ENCODE measurements at regions not wholly inside any gene's neighbourhood (a gene's known extent, or its start where the extent isn't known, plus 50 kb on each side); places are given as distances from the start of the nearest gene placed in this dataset.

DNA sequence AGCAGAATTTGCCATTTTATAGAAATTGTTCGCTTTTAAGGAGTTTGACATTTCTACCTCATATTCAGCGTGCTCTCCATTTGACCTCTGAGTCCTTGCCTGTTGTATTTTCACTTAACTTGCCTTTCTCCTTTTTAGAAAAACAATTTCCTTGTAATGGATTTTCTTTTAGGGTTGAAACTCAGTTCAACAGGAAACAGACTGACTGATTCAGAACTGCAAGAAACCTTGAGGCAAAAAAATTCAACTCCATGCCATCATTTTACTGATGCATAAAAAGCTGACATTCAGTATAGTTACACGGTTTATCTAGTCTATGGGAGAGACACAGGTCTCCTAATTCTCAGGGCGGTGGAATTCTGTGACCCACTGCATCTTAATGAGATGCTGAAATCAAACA lies 59.8 kb downstream of the MRPS30 start:
- DNase-seq: no peak

DNA sequence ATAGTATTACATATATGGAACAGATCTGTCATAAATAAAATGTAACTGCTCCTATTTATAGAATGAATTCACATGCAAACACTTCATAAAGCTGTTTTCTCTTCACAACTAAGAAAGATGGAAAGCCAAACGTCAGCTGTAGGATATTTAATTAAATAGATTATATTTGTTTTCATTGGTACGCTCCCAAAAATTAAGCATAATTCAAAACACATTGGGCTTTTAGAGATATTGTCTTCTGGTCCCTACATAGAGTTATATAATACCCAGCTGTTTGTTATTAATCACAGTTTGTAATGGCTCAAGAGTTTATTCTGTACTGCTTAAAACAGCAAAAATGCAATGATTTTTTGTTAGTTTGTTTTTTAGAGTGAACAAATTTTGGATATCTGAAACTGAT lies 61.2 kb downstream of the MRPS30 start:
- no peak for DNase-seq

GRCh38 chr5:44870430-44870829 lies 61.7 kb downstream of the MRPS30 start:
- no peak for DNase-seq

- no peak for DNase-seq
Measured at GRCh38 chr5:44871401-44871800, 62.7 kb downstream of the MRPS30 start.

- no peak for DNase-seq
Measured at GRCh38 chr5:44875661-44876605, 67.2 kb downstream of the MRPS30 start.

GRCh38 chr5:44881266-44881665 lies 72.5 kb downstream of the MRPS30 start:
- no peak for DNase-seq

GRCh38 chr5:44884036-44884435 lies 75.3 kb downstream of the MRPS30 start:
- no peak for DNase-seq

- no peak for DNase-seq
Measured at GRCh38 chr5:44885903-44886302, 77.2 kb downstream of the MRPS30 start.

DNA sequence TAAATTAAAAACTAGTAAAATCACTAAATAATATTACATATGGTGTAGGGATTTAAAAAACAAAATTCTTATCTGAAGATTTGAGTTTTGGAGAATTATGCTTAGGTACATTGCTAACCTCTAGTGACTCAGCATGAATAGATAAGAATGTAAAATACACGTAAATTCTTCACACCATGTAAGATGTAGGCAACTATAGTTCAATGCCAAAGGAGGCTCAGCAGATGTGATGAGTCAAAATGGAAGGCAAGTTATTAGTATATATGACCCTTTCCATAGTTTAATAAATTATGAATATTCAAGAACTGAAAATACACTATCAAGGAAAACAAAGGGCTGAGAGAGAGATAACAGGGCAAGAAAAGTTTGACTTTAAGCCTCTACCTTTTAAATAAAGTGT lies 79.0 kb downstream of the MRPS30 start:
- DNase-seq: no peak

DNA sequence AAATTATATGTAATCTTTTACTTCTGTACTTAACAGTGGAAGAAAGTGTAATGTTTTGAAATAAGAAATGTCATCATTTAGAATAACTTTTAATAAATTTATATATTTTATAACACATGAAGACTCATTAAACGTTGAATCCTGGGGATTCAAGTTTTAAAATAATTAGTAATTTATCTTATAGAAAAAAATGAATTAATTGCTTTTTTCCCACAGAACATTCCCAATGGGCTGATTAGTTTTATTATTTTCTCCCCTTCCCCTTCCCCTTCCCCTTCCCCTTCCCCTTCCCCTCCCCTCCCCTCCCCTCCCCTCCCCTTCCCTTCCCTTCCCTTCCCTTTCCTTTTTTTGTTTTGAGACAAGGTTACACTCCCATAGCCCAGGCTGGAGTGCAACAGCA lies 79.7 kb downstream of the MRPS30 start:
- DNase-seq: no peak

DNA sequence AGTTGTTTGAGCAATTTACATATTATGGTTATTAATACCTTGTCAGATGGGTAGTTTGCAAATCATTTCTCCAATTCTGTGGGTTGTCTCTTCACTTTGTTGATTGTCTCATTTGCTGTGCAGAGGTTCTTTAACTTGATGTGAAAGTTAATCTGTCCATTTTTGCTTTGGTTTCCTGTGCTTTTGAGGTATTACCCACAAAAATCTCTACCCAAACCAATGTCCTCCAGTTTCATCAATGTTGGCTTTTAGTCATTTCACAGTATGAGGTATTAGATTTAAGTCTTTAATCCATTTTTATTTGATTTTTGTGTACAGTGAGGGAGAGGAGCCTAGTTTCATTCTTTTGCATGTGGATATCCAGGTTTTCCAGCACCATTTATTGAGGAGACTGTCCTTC lies 82.4 kb downstream of the MRPS30 start:
- no peak for DNase-seq

DNA sequence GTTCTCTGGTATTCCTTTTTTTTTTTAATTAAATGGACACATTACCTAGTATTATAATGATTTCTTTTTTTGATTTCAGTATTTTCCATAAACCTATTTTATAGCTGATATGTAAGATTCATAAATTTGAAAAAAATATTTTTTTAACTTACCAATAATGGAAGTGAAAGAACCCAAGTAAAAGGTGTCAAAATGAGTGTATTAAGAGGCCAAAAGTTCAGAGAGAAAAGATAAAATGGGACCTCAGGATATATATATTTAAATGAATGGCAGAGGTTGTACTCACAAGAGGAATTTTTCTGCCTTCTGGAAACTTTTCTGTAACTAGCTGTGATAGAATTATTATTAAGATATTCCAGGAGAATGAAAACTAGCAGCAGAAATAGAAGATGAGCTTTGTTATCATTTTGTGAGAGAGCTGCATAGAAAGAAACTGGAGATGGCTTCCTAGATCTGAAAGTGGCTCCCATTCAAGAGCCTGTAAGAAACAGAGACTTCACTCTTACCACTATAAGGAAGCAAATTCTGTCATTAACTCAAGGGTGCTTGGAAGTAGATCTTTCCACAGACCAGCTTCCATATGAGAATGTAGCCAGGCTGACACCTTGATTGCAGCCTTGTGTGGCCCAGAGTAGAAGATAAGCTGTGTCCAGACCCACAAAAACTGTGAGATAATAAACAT lies 91.7 kb downstream of the MRPS30 start:
- no peak for DNase-seq

DNA sequence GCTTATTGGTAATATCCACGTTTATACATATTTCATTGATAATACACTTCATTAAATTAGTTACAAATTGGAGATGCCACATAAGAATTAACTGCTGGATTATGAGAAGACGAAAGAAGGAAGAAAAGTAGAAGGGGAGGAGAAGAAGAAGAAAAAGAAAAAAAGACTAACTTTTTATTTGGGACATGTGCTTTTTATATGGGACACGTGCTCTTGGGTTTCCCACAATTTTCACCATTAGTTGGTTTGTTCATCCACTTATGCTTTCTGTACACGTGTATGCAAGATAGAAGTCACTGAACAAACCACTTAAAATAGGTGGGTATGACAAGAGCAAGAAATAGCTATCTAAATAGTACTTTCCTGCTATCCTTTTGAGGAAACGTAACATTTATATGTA lies 98.6 kb downstream of the MRPS30 start:
- no peak for DNase-seq

DNA sequence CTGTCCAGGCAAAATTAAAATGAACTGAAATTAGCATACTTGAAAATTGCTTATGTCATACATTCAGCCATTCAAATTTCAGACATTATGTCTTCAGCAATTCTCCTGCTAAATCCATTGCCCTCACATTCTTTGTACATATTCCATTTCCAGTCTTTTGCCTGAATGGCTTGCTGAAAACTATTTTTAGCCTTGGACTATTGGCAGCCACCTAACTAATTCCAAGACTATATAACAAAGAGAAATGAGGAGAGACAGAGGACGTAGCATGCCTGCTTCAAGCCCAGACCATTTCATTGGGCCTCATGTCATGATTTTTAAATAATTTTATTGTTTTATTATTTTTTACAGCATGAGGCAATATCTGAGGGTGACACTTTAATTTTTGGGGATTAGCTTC lies 100.3 kb downstream of the MRPS30 start:
- no peak for DNase-seq

DNA sequence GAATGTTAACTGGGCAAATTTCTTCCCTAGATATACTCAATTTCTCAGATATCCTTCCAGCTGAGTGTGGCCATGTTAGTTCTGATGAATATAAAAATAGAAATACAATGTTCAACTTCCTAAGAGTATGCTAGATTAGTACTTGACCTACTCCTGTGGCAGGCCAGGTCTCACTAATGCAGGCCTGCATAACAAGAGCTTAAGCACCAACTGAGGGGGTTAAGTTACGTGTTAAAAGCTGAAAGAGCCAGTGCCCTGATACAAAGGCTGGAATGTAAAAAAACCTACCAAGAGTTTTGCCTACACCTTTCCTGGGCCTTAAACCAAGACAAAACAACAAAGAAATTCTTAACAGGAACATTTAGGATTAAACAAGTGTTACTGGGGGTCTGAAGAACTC lies 102.8 kb downstream of the MRPS30 start:
- no peak for DNase-seq

GRCh38 chr5:44914221-44914620 lies 105.5 kb downstream of the MRPS30 start:
- DNase-seq: no peak

GRCh38 chr5:44919560-44919959 lies 110.8 kb downstream of the MRPS30 start:
- DNase-seq: no peak

- no peak for DNase-seq
Measured at GRCh38 chr5:44927115-44927733, 118.5 kb downstream of the MRPS30 start.

DNA sequence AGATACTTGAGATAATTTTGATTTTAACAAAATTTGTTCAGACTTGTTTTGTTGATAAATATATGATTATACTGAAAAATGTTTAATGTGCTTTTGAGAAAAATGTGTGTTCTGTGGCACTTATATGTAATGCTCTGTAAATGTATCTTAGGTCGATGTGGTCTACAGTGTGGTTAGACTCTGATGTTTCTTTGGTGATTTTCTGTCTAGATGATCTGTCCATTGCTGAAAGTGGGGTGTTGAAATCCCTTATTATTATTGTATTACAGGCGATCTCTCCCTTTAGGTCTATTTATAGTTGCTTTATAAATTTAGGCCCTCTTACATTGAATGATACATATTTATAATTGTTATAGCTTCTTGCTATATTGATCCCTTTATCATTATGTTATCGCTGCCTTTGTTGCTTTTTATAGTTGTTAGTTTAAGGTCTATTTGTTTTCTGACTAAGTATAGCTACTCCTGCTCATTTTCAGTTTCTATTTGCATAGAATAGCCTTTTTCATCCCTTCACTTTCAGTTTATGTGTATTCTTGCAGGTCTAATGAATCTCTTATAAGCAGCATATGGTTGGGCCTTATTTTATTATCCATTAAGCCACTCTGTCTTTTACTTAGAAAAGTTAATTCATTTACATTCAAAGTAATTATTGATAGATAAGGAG lies 124.3 kb downstream of the MRPS30 start:
- no peak for DNase-seq

DNA sequence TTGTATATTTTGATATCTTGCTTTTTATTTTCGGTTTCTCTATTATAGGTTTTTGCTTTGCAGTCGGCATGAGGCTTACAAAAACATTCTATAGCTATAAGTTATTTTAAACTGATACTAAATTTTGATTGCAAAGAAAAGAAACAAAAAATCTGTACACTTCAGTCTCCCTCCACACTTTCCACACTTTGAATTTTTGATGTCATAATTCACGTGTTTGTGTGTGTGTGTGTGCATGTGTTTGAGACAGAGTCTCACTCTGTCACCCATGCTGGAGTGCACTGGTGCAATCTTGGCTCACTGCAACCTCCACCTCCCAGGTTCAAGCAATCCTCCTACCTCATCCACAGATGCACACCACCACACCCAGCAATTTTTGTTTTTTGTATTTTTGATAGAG lies 124.9 kb downstream of the MRPS30 start:
- DNase-seq: no peak

- DNase-seq: no peak
Measured at GRCh38 chr5:44935262-44935661, 126.5 kb downstream of the MRPS30 start.

GRCh38 chr5:44935871-44936270 lies 127.1 kb downstream of the MRPS30 start:
- no peak for DNase-seq

DNA sequence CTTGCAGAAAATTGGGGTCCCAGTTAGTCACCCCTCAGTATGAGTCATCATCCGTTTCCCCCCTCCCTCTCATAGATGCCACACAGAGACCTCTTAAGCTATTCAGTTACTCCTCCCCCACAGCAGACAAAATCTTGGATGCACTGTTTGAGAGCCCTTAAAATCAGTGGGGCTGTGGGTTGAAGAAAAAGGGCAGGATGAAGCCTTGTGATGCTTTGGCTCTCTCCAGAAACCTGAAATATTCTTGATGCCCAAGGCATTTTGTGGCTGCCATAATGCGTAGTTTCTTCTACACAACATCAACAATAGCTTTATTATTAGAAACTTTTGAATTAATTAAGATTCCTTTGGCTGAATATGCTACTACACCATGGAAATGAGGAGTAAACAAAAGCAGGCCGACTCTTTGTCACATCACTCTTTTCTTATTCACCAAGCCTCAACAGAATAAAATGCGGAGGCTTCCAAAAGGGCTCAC lies 133.8 kb downstream of the MRPS30 start:
- DNase-seq: no peak
